Nephron (organoid): ENCODE measurements at regions not wholly inside any gene's neighbourhood (a gene's known extent, or its start where the extent isn't known, plus 50 kb on each side); places are given as distances from the start of the nearest gene placed in this dataset.

Experiments used
- H3K27ac Mint-ChIP-seq, 3 experiments: 2 replicates each; pipeline ENCODE4 v1.8.0; 2020; ENCODE audit warnings: mixed read lengths in 3 of 3, mild to moderate bottlenecking in 2 of 3, moderate library complexity in 1 of 3
- H3K27me3 Mint-ChIP-seq: 2 replicates; pipeline ENCODE4 v1.8.0; 2021; ENCODE audit warnings: low read depth, mild to moderate bottlenecking, moderate library complexity, mixed read lengths
- H3K36me3 Mint-ChIP-seq: 2 replicates; pipeline ENCODE4 v1.8.0; 2020; ENCODE audit warnings: low read depth, mixed read lengths
- H3K4me1 Mint-ChIP-seq: 2 replicates; pipeline ENCODE4 v1.8.0; 2020; ENCODE audit warnings: mixed read lengths
- H3K4me3 Mint-ChIP-seq, 3 experiments: 2 replicates each; pipeline ENCODE4 v1.8.0; 2020; ENCODE audit warnings: mild to moderate bottlenecking in 3 of 3, mixed read lengths in 3 of 3, moderate library complexity in 2 of 3
- H3K9me3 Mint-ChIP-seq: 2 replicates; pipeline ENCODE4 v1.8.0; 2020; ENCODE audit warnings: mixed read lengths
- TF ChIP-seq, protein P1 (sequence below), 3 experiments: fragments of 200-600 bp; sonication (generic); IDR thresholded peaks; one replicate each; pipeline ENCODE4 v1.5.0; 2021; ENCODE audit warnings: antibody characterized with exemption in 3 of 3; ENCODE audit not compliant: unreplicated experiment in 3 of 3

DNA sequence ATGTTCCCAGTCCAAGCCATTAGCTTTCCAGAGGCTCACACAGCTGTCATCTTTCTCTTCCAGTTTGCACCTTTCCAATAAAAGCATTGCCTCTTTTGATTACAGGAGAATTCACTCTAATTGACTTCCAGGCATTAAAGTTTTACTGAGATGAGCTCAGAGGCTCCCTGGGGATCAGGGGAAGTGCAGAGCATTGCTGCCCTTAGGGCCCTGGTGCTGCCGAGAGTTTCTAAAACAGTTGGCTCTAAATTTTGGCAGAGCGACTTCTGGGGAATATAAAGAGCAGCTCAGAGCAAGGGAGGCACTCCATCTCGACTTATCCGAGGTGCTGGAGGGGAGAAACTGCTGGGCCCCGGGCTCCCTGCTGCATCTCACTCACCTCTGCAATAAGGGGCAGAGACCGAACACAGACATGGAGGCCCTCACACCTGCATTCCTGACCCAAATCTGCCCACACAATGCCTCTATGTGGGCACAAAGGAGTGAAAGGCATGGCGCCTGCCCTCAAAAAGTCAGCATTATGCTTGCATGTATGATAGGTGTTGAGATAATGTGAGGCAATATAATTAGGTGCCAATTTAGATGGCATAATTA is 61.7 kb downstream of the SCN11A start:
- peaks cover 4% of the 10 kb centered on the region for H3K27me3 Mint-ChIP-seq
- no peak overlapping the region for H3K27ac Mint-ChIP-seq
- no peak overlapping the region for H3K4me3 Mint-ChIP-seq
- H3K9me3 Mint-ChIP-seq, result no peaks in the 10 kb centered on the region
- no peaks in the 10 kb centered on the region for H3K36me3 Mint-ChIP-seq
- TF ChIP-seq, protein P1, sequence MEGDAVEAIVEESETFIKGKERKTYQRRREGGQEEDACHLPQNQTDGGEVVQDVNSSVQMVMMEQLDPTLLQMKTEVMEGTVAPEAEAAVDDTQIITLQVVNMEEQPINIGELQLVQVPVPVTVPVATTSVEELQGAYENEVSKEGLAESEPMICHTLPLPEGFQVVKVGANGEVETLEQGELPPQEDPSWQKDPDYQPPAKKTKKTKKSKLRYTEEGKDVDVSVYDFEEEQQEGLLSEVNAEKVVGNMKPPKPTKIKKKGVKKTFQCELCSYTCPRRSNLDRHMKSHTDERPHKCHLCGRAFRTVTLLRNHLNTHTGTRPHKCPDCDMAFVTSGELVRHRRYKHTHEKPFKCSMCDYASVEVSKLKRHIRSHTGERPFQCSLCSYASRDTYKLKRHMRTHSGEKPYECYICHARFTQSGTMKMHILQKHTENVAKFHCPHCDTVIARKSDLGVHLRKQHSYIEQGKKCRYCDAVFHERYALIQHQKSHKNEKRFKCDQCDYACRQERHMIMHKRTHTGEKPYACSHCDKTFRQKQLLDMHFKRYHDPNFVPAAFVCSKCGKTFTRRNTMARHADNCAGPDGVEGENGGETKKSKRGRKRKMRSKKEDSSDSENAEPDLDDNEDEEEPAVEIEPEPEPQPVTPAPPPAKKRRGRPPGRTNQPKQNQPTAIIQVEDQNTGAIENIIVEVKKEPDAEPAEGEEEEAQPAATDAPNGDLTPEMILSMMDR (IDR thresholded peaks at IDR 0.05; ENCODE audit: unreplicated experiment in 3 of 3), result no peak
- peaks cover 4% of the 10 kb centered on the region for H3K4me1 Mint-ChIP-seq

- Mint-ChIP-seq H3K27ac (no peak overlapping the region), H3K9me3 (no peaks in the 10 kb centered on the region), H3K4me3 (no peak overlapping the region), H3K36me3 (no peaks in the 10 kb centered on the region), H3K27me3 (no peaks in the 10 kb centered on the region), H3K4me1 (no peaks in the 10 kb centered on the region)
- TF ChIP-seq, protein P1 (IDR thresholded peaks at IDR 0.05; ENCODE audit: unreplicated experiment in 3 of 3), result no peak
Measured at GRCh38 chr3:38988955-38989354, 62.8 kb downstream of the SCN11A start.

GRCh38 chr3:38987456-38987855 is 64.3 kb downstream of the SCN11A start:
- Mint-ChIP-seq H3K4me1 (no peaks in the 10 kb centered on the region), H3K4me3 (no peak overlapping the region), H3K36me3 (no peaks in the 10 kb centered on the region), H3K9me3 (no peaks in the 10 kb centered on the region), H3K27ac (no peak overlapping the region), H3K27me3 (no peaks in the 10 kb centered on the region)
- TF ChIP-seq, protein P1 (IDR thresholded peaks at IDR 0.05; ENCODE audit: unreplicated experiment in 3 of 3), result no peak

GRCh38 chr3:38986901-38987300 is 64.8 kb downstream of the SCN11A start:
- TF ChIP-seq, protein P1 (IDR thresholded peaks at IDR 0.05; ENCODE audit: unreplicated experiment in 3 of 3), result no peak
- Mint-ChIP-seq H3K4me3 (no peak overlapping the region), H3K36me3 (no peaks in the 10 kb centered on the region), H3K27ac (no peak overlapping the region), H3K4me1 (no peaks in the 10 kb centered on the region), H3K9me3 (no peaks in the 10 kb centered on the region), H3K27me3 (no peaks in the 10 kb centered on the region)

- Mint-ChIP-seq H3K9me3 (no peaks in the 10 kb centered on the region), H3K36me3 (no peaks in the 10 kb centered on the region), H3K4me3 (no peak overlapping the region), H3K4me1 (no peaks in the 10 kb centered on the region), H3K27ac (no peak overlapping the region), H3K27me3 (no peaks in the 10 kb centered on the region)
- TF ChIP-seq, protein P1 (IDR thresholded peaks at IDR 0.05; ENCODE audit: unreplicated experiment in 3 of 3), result no peak
Measured at GRCh38 chr3:38985981-38986380, 65.8 kb downstream of the SCN11A start.

GRCh38 chr3:38985581-38985980 is 66.2 kb downstream of the SCN11A start:
- TF ChIP-seq, protein P1 (IDR thresholded peaks at IDR 0.05; ENCODE audit: unreplicated experiment in 3 of 3), result no peak
- no peaks in the 10 kb centered on the region for H3K27me3 Mint-ChIP-seq
- no peak overlapping the region for H3K4me3 Mint-ChIP-seq
- H3K36me3 Mint-ChIP-seq, result no peaks in the 10 kb centered on the region
- no peak overlapping the region for H3K27ac Mint-ChIP-seq
- H3K4me1 Mint-ChIP-seq, result no peaks in the 10 kb centered on the region
- H3K9me3 Mint-ChIP-seq, result no peaks in the 10 kb centered on the region
